ENCODE measurements at regions not wholly inside any gene's neighbourhood (a gene's known extent, or its start where the extent isn't known, plus 50 kb on each side); places are given as distances from the start of the nearest gene placed in this dataset.
A peak's percentile ranks its signal among the peaks of the same experiment; 100 is the strongest.

DNA sequence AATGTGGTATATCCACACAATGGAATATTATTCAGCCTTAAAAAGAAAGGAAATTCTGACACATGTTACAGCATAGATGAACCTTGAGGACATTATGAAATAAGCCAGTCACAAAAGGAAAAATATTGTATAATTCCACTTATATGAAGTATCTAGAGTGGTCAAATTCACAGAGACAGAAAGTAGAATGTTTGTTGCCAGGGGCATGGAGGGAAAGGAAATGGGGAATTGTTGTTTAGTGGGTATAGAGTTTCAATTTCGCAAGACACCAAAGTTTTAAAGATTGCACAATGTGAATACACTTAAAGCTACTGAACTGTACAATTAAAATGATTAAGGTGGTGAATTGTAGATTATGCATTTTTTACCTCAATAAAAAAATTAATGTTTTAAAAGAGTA is 92.9 kb downstream of the TXNL1 start:
- no peak for DNase-seq

GRCh38 chr18:56542476-56542875 is 95.9 kb downstream of the TXNL1 start:
- DNase-seq: no peak

DNA sequence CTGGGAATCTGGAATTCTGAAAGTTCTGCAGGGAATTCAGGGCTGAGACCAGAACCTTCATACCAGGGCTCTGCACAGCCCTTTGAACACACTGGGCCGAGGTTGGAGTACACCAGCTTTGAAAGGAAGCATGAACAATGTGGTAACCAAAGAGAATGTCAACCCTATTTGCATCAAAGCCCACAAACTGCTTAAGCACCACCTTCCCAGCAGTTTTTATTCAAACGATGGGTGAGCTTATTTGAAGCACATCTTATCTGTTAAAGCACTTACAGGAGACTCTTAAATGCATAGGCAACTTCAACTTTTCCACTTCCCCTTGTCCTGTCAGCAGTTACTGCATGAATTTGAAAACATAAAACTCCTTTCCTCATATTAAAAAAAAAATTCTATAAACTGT is 96.6 kb downstream of the TXNL1 start:
- DNase-seq: no peak

DNA sequence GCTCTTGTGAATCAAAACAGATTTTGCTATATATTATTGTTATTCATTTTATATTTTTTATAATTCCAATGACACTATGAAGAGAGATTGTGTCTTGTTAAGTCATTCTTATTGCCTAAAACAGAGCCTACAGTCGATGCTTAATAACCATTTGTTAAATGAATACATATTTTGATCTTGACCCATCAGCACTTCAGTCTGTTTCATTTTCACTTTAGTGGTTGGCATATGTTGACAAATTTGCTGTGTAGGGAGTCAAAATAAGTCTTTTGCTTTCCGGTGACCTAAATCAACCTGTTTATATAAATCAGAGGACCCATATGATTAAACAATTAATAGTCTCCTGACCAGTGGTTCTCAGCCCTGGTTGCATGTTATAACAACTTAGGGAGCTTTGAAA is 97.1 kb downstream of the TXNL1 start:
- DNase-seq: no peak

GRCh38 chr18:56538746-56539145 is 99.6 kb downstream of the TXNL1 start:
- peak; percentile 81 for DNase-seq

GRCh38 chr18:56532176-56532840 is 106.1 kb downstream of the TXNL1 start:
- DNase-seq: peak; percentile 51

DNA sequence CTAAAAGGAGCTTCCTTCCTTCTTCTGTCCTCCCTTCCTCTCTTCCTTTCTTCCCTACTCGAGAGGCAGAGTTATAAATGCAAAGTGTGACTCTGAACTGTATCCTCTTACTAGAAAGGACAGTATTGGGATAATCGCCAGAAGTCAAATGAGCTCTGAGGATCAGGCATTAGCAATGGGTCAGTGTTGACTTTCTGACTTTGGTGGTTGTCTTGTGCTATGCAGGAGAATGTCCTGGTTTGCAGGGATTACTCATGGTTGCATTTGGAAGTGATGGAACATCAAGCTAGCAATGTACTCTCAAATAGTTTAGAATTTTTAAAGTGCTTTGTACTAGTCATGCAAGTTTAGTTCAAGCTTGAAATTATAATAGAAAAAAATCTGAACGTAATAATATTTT is 115.6 kb downstream of the TXNL1 start:
- peak; percentile 37 for DNase-seq

GRCh38 chr18:56521263-56521662 is 117.1 kb downstream of the TXNL1 start:
- no peak for DNase-seq

DNA sequence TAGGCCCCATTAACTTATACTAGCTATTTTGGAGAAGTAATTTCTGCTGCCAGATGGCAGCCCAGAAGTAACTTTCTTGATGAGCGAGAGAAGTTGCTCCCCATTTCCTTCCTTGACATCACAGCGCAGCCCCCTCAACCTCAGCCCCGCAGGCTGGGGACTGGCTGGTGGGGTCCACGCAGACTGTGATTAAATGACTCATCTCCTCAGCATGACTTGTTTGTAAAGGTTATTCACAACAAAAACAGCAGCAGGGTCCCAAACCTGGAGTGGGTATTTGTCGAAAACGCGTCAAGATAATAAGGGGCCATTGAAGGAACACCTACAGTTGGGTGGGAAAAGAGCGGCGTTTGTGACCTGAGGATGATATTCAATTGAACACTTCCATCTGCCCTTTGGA is 120.6 kb downstream of the TXNL1 start:
- DNase-seq: no peak

DNA sequence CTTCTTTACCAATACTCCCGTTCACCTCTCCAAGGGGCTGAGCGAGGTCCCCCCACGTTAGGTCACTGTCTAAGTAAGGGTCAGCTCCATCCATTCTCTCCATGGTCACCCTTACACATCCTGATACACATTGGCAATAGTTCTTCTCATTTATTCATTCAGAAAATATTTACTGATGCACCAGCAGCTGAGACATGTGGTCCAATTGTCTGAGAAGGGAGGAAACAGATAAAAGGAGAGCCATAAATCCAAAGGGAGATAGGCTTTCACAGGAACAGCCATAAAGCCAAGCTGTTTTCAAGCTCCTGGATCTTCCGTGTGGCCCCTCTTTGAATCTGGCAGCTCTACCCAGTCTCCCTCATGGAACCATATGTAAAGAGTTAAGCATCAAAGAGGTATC is 121.2 kb downstream of the TXNL1 start:
- DNase-seq: peak; percentile 83

GRCh38 chr18:56516789-56517188 is 121.6 kb downstream of the TXNL1 start:
- DNase-seq: peak; percentile 96

GRCh38 chr18:56515522-56515921 is 122.9 kb downstream of the TXNL1 start:
- peak; percentile 20 for DNase-seq

GRCh38 chr18:56511996-56512395 is 126.4 kb downstream of the TXNL1 start:
- DNase-seq: no peak

DNA sequence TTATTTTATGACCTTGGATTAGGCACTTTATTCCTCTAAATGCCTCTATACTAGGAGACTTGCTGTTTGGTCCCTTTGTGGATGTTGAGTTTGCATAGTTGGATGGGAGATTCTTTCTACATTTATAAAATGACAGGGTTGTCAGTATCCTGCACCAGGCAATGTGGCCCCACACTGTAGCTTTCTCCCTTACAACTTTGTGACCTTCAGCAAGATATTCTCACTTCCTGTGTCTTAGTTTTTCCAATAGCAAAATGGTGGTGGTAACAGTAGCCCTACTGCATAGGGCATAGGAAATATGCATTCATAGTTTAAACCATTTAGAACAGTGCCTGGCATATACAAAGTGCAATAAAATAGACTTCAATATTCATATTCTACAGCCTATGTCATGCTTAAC is 128.3 kb downstream of the TXNL1 start:
- no peak for DNase-seq

- DNase-seq: no peak
Observed at GRCh38 chr18:56509656-56510055, 128.7 kb downstream of the TXNL1 start.

- DNase-seq: no peak
Observed at GRCh38 chr18:56508370-56509036, 129.9 kb downstream of the TXNL1 start.

DNA sequence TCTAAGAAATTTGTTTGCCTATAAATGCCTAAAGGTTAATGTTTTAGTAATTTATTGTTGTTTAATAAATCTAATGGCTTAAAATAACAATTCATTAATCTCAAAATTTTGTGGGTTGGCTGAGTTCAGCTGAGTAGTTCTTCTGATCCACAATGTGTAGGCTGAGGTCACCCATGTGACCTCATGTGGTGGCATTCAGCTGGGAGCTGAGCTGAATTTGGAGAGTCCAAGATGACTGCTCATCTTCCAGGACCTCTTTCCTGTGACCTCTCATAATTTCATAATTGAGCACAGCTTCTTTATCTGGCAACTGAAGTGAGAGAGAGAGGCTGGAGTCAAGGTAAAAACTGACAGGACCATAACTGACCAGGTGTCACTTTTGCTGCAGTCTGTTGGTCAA is 132.4 kb downstream of the TXNL1 start:
- peak; percentile 21 for DNase-seq

GRCh38 chr18:56505293-56505692 is 133.1 kb downstream of the TXNL1 start:
- no peak for DNase-seq

- no peak for DNase-seq
Observed at GRCh38 chr18:56501896-56502295, 136.5 kb downstream of the TXNL1 start.

- no peak for DNase-seq
Observed at GRCh38 chr18:56495884-56496283, 142.5 kb downstream of the TXNL1 start.

DNA sequence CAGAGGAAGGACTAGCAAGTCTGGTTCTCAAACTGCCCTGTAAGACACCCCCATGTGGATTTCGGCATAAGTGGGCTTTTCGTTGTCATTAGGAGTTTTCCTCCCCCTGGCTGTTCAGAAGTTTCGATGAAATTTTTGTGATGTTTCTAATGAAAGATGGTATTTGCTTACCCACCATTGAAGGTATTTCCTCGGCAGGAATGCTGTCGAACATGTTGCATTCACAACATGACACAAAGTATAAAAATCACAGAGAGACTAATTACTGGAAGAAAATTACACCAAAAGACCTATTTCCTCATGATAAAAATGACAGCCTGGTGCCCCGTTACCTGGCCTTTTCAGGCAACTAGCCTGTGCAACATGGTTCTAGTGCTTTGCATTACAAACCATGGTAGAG is 144.9 kb downstream of the TXNL1 start:
- DNase-seq: no peak

DNA sequence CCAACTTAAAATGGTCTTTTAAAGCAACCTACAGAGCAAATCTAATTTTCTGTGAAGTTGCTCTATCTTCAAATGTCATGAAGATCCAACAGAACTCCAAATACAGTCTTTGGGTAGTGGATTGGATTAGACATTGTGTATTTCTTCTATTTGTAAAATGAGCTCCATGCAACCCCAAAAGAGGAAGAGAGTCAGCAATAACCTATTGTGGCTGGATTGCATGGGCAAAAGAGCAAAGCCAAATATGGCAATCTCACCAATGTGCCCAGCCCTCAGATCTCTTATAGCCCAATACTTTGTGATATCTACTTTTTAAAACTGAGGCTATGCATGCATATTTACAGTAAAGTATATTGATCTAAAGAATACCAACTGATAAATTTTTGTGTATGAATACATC is 146.3 kb downstream of the TXNL1 start:
- DNase-seq: no peak

DNA sequence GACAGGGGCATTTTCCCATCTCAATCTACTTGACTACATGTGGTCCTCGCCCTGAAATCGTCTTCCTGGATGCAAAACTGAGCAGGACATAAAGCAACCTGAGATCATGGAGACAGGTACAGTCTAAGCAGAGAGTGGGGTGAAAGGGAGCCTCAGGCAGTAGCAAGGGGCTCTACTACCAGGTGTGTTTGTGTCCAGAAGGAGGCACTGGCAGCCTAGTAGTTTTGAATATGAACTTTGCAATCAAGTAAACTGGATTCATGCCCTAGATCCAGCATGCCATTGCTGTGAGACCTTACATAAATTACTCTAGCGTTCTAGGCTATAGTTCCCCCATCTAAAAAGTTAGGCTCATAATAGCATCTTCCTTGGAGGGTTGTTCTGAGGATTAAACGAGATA is 147.4 kb downstream of the TXNL1 start:
- DNase-seq: no peak

DNA sequence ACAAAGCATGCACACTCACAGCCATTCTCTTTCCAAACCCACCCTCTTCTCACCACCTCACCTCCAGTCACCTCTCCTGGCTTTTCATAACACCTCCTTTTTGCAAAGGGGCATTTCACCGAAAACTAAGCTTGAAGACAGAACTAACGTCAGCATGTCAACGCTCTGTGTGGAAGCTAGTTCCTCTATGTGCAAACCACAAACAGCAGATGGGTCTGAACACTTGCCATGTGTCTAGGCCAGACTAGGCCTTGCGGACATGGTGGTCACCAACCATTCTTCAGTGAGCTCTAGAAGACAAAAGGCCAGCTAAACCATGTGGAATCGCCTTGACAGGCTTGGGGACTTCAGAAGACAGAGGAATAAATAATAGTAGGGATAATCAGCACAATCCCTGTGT is 148.5 kb downstream of the TXNL1 start:
- DNase-seq: no peak

GRCh38 chr18:56488739-56489138 is 149.7 kb downstream of the TXNL1 start:
- DNase-seq: no peak
